ENCODE measurements at regions not wholly inside any gene's neighbourhood (a gene's known extent, or its start where the extent isn't known, plus 50 kb on each side); places are given as distances from the start of the nearest gene placed in this dataset.

GRCh38 chr4:45946699-45947098 is 177.2 kb downstream of the GABRG1 start:
- H3K4me3 ChIP-seq (ENCODE audit: low read depth, low read length): no peak overlapping the region
- DNase-seq (ENCODE audit: low read depth): no peak
- TF ChIP-seq CTCF (IDR thresholded peaks at IDR 0.05; ENCODE audit: low read depth, low read length): no peak
- TF ChIP-seq MYC (IDR thresholded peaks at IDR 0.05; ENCODE audit: low read depth, low read length): no peak
- TF ChIP-seq POLR2A (IDR thresholded peaks at IDR 0.05; ENCODE audit: extremely low read depth, insufficient read length): no peak
- no peak for TF ChIP-seq MAX (IDR thresholded peaks at IDR 0.05; ENCODE audit: low read depth, low read length)

- no peak for DNase-seq (ENCODE audit: low read depth)
- H3K4me3 ChIP-seq (ENCODE audit: low read depth, low read length): no peak overlapping the region
- TF ChIP-seq MYC (IDR thresholded peaks at IDR 0.05; ENCODE audit: low read depth, low read length): no peak
- TF ChIP-seq MAX (IDR thresholded peaks at IDR 0.05; ENCODE audit: low read depth, low read length): no peak
- TF ChIP-seq CTCF (IDR thresholded peaks at IDR 0.05; ENCODE audit: low read depth, low read length): no peak
- TF ChIP-seq POLR2A (IDR thresholded peaks at IDR 0.05; ENCODE audit: extremely low read depth, insufficient read length): no peak
Observed at GRCh38 chr4:45944000-45944399, 179.9 kb downstream of the GABRG1 start.

- no peak for DNase-seq (ENCODE audit: low read depth)
- TF ChIP-seq POLR2A (IDR thresholded peaks at IDR 0.05; ENCODE audit: extremely low read depth, insufficient read length): no peak
- no peak for TF ChIP-seq MAX (IDR thresholded peaks at IDR 0.05; ENCODE audit: low read depth, low read length)
- TF ChIP-seq MYC (IDR thresholded peaks at IDR 0.05; ENCODE audit: low read depth, low read length): no peak
- TF ChIP-seq CTCF (IDR thresholded peaks at IDR 0.05; ENCODE audit: low read depth, low read length): no peak
- no peak overlapping the region for H3K4me3 ChIP-seq (ENCODE audit: low read depth, low read length)
Observed at GRCh38 chr4:45939056-45939455, 184.8 kb downstream of the GABRG1 start.

- no peak for TF ChIP-seq POLR2A (IDR thresholded peaks at IDR 0.05; ENCODE audit: extremely low read depth, insufficient read length)
- TF ChIP-seq MYC (IDR thresholded peaks at IDR 0.05; ENCODE audit: low read depth, low read length): no peak
- no peak for TF ChIP-seq MAX (IDR thresholded peaks at IDR 0.05; ENCODE audit: low read depth, low read length)
- TF ChIP-seq CTCF (IDR thresholded peaks at IDR 0.05; ENCODE audit: low read depth, low read length): no peak
- DNase-seq (ENCODE audit: low read depth): no peak
- no peak overlapping the region for H3K4me3 ChIP-seq (ENCODE audit: low read depth, low read length)
Observed at GRCh38 chr4:45931154-45931553, 192.7 kb downstream of the GABRG1 start.

GRCh38 chr4:45927641-45928040 is 196.2 kb downstream of the GABRG1 start:
- DNase-seq (ENCODE audit: low read depth): no peak
- no peak overlapping the region for H3K4me3 ChIP-seq (ENCODE audit: low read depth, low read length)
- TF ChIP-seq CTCF (IDR thresholded peaks at IDR 0.05; ENCODE audit: low read depth, low read length) (no peak), MYC (IDR thresholded peaks at IDR 0.05; ENCODE audit: low read depth, low read length) (no peak), POLR2A (IDR thresholded peaks at IDR 0.05; ENCODE audit: extremely low read depth, insufficient read length) (no peak)

- no peak overlapping the region for H3K4me3 ChIP-seq (ENCODE audit: low read depth, low read length)
- DNase-seq (ENCODE audit: low read depth): no peak
- no peak for TF ChIP-seq POLR2A (IDR thresholded peaks at IDR 0.05; ENCODE audit: extremely low read depth, insufficient read length)
- TF ChIP-seq MYC (IDR thresholded peaks at IDR 0.05; ENCODE audit: low read depth, low read length): no peak
- TF ChIP-seq MAX (IDR thresholded peaks at IDR 0.05; ENCODE audit: low read depth, low read length): no peak
- no peak for TF ChIP-seq CTCF (IDR thresholded peaks at IDR 0.05; ENCODE audit: low read depth, low read length)
Observed at GRCh38 chr4:45925809-45926208, 198.0 kb downstream of the GABRG1 start.

All from NB4 (cell line).